Activated T-helper 2 cell treated with anti-CD3 and anti-CD28 coated beads, Interferon-gamma antibody, Interleukin-2, Interleukin-4, amounts not matched to agents 10 μg/mL and 5 μg/mL and 100 μg/mL, durations not matched to agents 14 hours and 24 hours and 36 hours (primary cell): ENCODE measurements at regions not wholly inside any gene's neighbourhood (a gene's known extent, or its start where the extent isn't known, plus 50 kb on each side); places are given as distances from the start of the nearest gene placed in this dataset.

ENCODE experiments used
- DNase-seq: peaks from one replicate; pipeline ENCODE4 v3.0.0; 2021; ENCODE audit warnings: low spot score
- H3K27ac Mint-ChIP-seq: one replicate; pipeline ENCODE4 v1.8.0; 2021; ENCODE audit warnings: mixed read lengths
- H3K27me3 Mint-ChIP-seq: one replicate; pipeline ENCODE4 v1.8.0; 2021; ENCODE audit warnings: low read depth, mixed read lengths
- H3K36me3 Mint-ChIP-seq: one replicate; pipeline ENCODE4 v1.8.0; 2021; ENCODE audit warnings: low read depth, mixed read lengths
- H3K4me1 Mint-ChIP-seq: one replicate; pipeline ENCODE4 v1.8.0; 2021; ENCODE audit warnings: low read depth, mixed read lengths
- H3K4me3 Mint-ChIP-seq: one replicate; pipeline ENCODE4 v1.8.0; 2021; ENCODE audit warnings: low read depth, mild to moderate bottlenecking, moderate library complexity, mixed read lengths
- H3K9me3 Mint-ChIP-seq: one replicate; pipeline ENCODE4 v1.8.0; 2021; ENCODE audit warnings: mixed read lengths
- intact Hi-C: fragments of 100-400 bp; cut with micrococcal nuclease; formaldehyde crosslinking; loops from one replicate; pipeline ENCODE4 v1.15.1; 2023

DNA sequence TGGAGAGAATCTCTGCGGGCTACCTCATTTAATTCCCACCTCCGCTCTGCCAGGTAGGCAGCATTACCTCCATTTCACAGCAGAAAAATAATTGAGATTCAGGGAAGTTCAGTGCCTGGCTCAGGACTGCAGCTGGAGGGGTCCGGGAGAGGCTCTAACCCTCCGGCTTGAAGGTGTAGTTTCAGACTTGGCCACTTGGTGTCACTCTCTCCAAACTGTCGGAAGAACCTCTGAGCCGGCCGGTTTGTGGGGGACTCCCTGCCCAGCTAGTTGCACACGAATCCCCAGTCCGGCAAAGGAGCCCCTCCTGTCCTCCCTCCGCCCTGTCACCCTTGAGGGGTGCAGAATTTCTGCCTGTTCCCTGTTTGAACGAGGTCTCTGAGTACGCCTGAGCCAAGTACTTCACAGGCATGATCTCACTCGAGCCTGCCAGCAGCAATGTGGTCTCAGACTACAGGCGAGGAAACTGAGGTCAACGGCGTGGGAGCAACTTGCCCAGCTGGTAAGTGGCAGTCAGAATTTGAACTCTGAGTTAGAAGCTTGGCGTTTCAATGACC, 144.7 kb upstream of the ZNF716 start:
- no peak overlapping the region for H3K27ac Mint-ChIP-seq
- no peak for DNase-seq
- peaks cover 3% of the 10 kb centered on the region for H3K36me3 Mint-ChIP-seq
- H3K4me3 Mint-ChIP-seq = no peak overlapping the region
- intact Hi-C loops = no loop called here
- no peaks in the 10 kb centered on the region for H3K4me1 Mint-ChIP-seq
- peaks cover 54% of the 10 kb centered on the region for H3K9me3 Mint-ChIP-seq
- H3K27me3 Mint-ChIP-seq = no peaks in the 10 kb centered on the region

DNA sequence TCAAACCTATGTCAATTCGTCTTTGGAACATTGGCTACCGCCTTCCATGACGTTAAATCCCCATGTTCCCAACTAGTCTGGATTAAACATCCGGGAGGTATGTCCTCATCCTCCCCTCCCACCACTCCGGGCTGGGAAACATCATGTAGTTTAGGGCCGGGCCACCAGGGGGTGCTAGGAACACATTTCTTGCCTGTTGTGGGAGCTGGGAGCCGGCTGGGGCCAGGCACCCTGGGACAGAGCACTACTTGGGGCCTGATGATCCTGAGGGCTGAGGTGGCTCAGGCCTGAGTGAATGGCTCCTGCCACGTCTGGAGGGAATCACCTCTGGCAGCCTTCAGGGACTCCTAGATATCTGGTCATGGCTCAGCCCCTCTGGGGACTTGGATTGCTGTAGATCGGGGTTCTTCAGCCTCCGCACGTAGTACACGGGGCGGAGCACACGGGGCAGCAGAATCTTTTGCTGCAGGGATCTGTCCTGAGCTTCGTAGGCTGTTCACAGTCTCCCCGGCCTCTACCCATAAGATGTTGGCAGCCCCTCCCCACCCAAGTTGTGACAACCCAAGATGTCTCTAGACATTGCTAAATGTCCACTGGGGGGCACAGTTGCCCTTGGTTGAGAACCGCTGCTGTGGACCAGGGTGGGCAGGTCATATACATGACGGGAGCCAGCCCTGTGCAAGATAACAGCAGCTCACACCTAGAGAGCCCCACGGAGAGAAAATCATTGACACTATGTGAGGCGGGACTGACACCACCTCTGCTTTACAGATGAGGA, 141.2 kb upstream of the ZNF716 start:
- Mint-ChIP-seq H3K9me3 (peaks cover 66% of the 10 kb centered on the region), H3K4me3 (no peak overlapping the region), H3K4me1 (no peaks in the 10 kb centered on the region), H3K27me3 (no peaks in the 10 kb centered on the region), H3K27ac (no peak overlapping the region), H3K36me3 (peaks cover 3% of the 10 kb centered on the region)
- intact Hi-C loops = no loop called here
- DNase-seq = no peak

DNA sequence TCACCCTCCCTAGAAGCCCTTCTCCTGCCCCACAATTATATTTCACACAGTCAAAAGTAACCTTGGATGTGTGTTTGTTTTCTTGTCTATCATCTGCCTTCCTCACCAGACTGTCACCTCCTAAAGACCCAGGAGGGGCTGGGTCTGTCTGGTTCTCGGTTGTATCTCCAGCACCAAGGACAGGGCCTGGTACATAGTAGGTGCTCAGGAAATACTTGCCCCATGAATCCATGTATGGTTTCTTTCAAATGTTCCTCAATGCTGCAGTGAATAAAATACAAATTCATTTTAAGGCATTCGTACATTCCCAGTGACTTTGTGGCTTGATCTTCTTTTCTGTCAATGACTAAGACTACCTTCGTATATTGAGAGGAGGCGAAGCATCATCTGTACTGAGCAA, 122.9 kb upstream of the ZNF716 start:
- no peak overlapping the region for H3K27ac Mint-ChIP-seq
- no peaks in the 10 kb centered on the region for H3K4me1 Mint-ChIP-seq
- intact Hi-C loops = no loop called here
- no peak overlapping the region for H3K4me3 Mint-ChIP-seq
- no peaks in the 10 kb centered on the region for H3K36me3 Mint-ChIP-seq
- DNase-seq = no peak
- H3K27me3 Mint-ChIP-seq = no peaks in the 10 kb centered on the region
- H3K9me3 Mint-ChIP-seq = peaks cover 71% of the 10 kb centered on the region

DNA sequence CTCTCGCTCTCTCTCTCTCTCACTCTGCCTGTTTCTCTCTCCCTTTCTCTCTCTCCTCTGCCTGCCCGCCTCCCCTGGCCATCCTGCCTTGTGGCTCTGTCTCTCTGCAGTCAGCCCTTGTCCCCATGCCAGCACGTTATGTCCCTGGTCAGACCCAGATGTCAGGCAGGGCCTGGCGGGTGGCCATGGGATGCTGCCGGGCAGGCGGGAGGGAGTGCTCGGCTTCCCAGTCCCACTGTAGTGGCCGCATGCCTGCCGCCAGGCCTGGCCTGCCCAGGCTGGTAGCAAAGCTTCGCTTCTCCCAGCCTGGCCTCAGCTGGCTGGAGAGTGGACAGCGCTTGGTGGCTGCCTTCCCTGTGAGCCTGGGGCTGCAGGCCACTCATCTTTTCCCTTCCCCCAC, 121.5 kb upstream of the ZNF716 start:
- no peak overlapping the region for H3K27ac Mint-ChIP-seq
- DNase-seq = no peak
- no peaks in the 10 kb centered on the region for H3K36me3 Mint-ChIP-seq
- H3K9me3 Mint-ChIP-seq = peaks cover 69% of the 10 kb centered on the region
- no peaks in the 10 kb centered on the region for H3K27me3 Mint-ChIP-seq
- H3K4me1 Mint-ChIP-seq = no peaks in the 10 kb centered on the region
- intact Hi-C loops = no loop called here
- no peak overlapping the region for H3K4me3 Mint-ChIP-seq

DNA sequence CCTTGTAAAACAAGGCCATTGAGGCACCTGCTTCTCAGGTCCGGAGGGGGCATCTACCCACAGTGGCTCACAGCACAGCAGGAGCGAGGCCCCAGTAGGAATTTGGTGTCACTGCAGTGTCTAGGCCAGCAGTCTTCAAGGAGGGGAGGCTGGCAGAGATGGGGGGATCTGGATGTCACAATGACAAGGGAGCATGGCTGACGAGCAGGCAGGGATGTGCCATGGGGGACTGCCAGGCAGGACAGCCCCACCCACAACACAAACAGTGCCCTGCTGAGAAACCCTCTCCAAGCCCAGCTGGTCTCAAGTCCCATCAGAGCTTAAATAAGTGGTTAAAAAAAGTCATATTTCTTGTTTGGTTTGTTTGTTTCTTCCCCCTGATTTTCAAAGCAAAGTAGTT, 121.0 kb upstream of the ZNF716 start:
- H3K4me1 Mint-ChIP-seq = no peaks in the 10 kb centered on the region
- no peak for DNase-seq
- peaks cover 72% of the 10 kb centered on the region for H3K9me3 Mint-ChIP-seq
- intact Hi-C loops = no loop called here
- H3K36me3 Mint-ChIP-seq = no peaks in the 10 kb centered on the region
- H3K4me3 Mint-ChIP-seq = no peak overlapping the region
- H3K27ac Mint-ChIP-seq = no peak overlapping the region
- no peaks in the 10 kb centered on the region for H3K27me3 Mint-ChIP-seq

DNA sequence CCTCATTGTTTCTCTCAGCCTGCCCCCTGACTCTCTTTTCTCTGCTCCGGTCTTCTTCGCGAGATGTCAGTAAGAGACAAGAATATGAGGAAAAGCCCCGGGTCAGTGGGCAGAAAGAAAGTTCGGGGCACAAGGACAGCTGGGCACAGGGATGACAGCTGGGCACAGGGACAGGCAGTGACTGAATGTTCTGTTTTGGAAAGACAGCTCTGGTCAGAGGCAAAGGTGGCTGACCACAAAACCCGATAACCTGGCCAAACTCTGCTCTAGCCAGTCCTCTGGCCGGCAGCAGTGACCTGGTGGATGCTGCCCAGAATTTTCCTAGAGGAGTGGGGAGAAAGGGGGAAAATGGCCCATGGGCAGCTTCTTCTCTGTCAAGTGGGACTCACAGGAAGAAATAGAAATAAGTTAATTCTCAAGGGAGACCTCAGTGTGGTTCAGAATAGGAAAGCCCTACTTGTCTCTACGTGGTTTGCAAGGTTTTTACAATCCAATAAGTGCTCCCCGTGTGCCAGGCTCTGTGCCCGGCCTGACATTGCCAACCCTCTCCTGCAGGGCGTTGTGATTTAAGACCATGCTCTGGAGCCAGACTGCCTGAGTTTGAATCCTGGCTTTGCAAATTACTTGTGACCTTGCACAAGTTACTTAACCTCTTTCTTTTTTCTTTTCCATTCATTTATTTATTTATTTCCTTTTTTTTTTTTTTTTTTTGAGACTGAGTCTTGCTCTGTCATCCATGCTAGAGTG, 110.6 kb upstream of the ZNF716 start:
- no peak for DNase-seq
- peaks cover 54% of the 10 kb centered on the region for H3K9me3 Mint-ChIP-seq

DNA sequence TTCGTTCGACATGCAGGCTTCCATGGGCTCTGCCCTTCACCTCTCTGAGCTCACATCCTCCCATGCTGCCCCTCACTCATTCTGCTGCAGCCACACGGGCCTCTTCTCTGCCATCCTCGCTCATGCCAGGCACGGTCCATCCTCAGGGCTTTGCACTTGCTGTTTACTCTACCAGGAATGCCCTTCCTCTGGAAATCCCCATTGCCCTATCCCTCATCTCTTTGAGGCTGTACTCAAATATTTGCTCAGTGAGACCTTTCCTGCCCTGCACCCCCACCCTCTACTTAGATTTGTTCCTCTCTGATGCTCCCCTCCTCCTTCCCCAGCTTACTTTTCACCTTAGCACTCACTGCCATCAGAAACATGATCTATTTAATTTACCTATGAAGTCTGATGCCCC, 107.0 kb upstream of the ZNF716 start:
- no peak for DNase-seq
- H3K36me3 Mint-ChIP-seq = no peaks in the 10 kb centered on the region
- H3K9me3 Mint-ChIP-seq = peaks cover 63% of the 10 kb centered on the region
- H3K27me3 Mint-ChIP-seq = no peaks in the 10 kb centered on the region
- no peaks in the 10 kb centered on the region for H3K4me1 Mint-ChIP-seq
- H3K4me3 Mint-ChIP-seq = no peak overlapping the region
- intact Hi-C loops = no loop called here
- no peak overlapping the region for H3K27ac Mint-ChIP-seq

More for the DNA sequence above, 110.6 kb upstream of the ZNF716 start:
- H3K27me3 Mint-ChIP-seq = no peaks in the 10 kb centered on the region
- H3K27ac Mint-ChIP-seq = no peak overlapping the region
- no peaks in the 10 kb centered on the region for H3K36me3 Mint-ChIP-seq
- intact Hi-C loops = no loop called here
- no peaks in the 10 kb centered on the region for H3K4me1 Mint-ChIP-seq
- no peak overlapping the region for H3K4me3 Mint-ChIP-seq

DNA sequence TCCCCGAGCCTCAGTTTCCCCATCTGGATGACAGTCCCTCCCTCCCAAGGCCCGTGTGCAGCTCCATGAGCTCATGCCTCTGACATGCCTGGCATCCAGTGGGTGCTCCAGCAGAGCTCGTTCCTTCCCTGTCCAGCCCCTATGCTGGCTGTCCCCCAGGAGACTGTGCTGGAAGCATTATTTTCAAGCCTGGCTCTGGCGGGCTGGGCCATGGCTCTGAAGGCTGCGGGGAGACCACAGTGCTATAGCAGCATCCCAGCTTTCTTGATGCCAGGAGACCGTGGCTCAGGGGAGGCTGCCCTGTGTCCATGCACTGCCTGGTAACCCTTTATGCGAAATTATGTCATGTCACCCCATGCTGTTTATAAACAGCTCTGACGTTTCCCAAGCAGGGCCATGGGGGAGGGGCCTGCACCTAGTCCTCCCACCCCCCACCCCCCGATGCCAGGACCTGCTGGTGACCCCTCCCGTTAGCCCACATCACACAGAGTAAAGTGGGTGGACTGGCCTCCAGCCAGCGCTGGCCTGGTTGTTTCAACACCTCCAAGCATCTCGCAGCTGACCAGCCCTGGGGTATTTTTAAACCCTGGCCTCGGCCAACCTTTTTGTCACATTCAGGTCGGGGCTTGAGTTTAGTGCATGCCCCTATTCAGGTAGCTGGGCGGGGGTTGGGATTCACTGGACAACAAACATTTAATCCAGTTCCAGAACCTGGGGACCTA, 105.9 kb upstream of the ZNF716 start:
- DNase-seq = no peak
- no peak overlapping the region for H3K4me3 Mint-ChIP-seq
- no peaks in the 10 kb centered on the region for H3K36me3 Mint-ChIP-seq
- intact Hi-C loops = no loop called here
- no peaks in the 10 kb centered on the region for H3K4me1 Mint-ChIP-seq
- peaks cover 55% of the 10 kb centered on the region for H3K9me3 Mint-ChIP-seq
- H3K27ac Mint-ChIP-seq = no peak overlapping the region
- H3K27me3 Mint-ChIP-seq = no peaks in the 10 kb centered on the region

DNA sequence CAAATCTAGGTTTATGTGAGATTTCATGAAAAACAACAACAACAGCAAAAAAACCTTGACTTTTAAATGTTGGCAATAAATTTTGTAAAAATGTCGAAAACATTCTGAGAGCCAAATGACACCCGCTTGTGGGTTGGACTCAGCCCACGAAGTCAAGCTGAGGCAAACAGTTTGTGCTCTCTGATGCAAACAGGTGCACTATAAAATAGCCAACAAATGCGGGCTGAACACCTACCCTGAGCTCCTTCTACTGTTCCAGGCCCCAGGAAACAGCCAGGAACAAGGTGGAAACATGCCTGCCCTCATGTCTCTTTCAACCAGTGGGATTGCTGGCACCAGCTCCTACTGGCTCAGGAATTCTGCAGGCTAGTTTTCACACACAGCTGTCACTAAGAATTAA, 105.0 kb upstream of the ZNF716 start:
- Mint-ChIP-seq H3K27me3 (no peaks in the 10 kb centered on the region), H3K4me1 (no peaks in the 10 kb centered on the region), H3K36me3 (no peaks in the 10 kb centered on the region), H3K9me3 (peaks cover 58% of the 10 kb centered on the region), H3K27ac (no peak overlapping the region), H3K4me3 (no peak overlapping the region)
- no peak for DNase-seq
- intact Hi-C loops = no loop called here

DNA sequence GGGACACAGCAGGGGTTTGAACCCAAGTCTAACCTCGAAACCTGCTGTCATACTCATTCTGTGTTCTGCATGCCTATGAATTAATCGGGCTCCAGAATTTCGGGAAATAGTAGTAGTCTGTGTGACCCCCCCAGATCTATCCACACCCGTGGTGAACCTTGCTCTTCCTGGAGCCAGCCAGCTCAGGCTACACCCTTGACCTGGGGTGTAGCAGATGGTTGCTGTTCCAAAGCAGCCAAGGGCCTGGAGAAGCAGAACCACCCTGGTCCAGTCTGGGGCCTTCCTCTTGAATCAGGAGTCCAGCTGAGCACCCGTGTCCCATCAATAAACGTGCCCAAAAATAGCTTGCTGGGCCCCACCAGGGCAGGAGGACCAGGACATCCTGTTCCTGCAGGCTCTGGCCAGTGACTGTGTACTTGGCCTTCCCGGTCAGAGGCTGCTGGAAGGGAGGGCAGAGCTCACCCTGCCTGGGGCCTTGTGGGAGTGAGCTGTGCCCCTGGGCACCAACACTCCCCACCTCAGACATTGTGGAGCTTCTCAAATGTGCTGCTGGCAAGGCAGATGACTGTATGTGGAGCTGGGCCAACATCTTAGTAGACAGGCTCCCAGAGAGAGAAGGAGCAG, 101.2 kb upstream of the ZNF716 start:
- DNase-seq = no peak
- Mint-ChIP-seq H3K4me3 (no peak overlapping the region), H3K9me3 (peaks cover 65% of the 10 kb centered on the region), H3K27ac (no peak overlapping the region), H3K27me3 (no peaks in the 10 kb centered on the region), H3K36me3 (no peaks in the 10 kb centered on the region), H3K4me1 (no peaks in the 10 kb centered on the region)
- intact Hi-C loops = no loop called here

DNA sequence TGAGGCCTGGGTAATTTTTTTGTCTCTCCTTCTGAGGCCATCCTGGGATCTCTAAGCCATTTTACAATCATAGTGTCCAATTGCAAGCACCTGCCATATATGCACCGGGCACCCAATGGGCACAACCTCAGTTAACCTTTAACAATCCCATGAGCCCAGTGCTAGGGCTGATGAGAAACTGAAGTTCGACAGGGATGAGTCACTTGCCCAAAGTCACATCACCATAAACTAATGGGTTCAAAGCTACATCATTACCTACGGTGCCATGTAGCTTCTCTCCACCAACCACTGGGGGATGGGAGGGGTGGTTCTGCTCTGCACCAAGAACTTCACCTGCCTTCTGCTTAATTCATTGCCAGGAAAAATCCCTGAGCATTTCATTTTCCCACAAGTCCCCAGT, 95.8 kb upstream of the ZNF716 start:
- Mint-ChIP-seq H3K27ac (no peak overlapping the region), H3K4me1 (no peaks in the 10 kb centered on the region), H3K36me3 (peaks cover 3% of the 10 kb centered on the region), H3K27me3 (no peaks in the 10 kb centered on the region), H3K4me3 (no peak overlapping the region), H3K9me3 (peaks cover 69% of the 10 kb centered on the region)
- intact Hi-C loops = no loop called here
- DNase-seq = no peak

DNA sequence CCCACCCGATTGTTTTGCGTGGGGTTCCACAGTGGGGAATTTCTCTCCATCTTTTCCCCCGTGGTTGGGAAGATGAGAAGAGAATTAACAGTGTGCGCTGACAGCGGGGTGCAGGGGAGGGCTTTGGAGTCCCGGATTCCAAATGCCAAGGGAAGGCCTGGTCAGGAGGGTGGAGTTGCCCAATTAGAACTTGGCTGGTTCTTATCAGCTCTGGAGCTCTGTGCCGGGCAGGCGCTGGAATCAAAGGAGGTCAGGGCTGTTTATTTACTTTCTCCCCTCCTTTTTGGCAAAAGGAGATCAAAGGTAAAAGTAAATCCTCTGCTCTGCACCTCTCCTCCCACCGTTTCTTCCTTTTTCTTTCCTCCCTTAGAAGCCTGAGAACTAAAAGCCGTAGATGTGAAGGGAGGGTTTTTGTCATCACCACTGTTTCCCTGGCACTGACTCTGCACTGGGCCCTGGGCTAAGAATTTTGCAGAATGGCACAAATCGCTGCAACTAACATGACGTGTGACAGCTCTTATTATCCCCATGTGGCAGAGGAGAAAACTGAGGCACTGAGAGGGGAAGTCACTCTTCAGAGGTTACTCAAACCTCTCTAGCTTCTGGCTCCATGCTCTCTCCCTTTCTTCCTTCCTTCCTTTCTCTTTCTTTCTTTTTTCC, 95.2 kb upstream of the ZNF716 start:
- H3K9me3 Mint-ChIP-seq = peaks cover 70% of the 10 kb centered on the region
- intact Hi-C loops = no loop called here
- H3K27ac Mint-ChIP-seq = no peak overlapping the region
- peaks cover 4% of the 10 kb centered on the region for H3K36me3 Mint-ChIP-seq
- no peak for DNase-seq
- no peaks in the 10 kb centered on the region for H3K27me3 Mint-ChIP-seq
- H3K4me3 Mint-ChIP-seq = no peak overlapping the region
- no peaks in the 10 kb centered on the region for H3K4me1 Mint-ChIP-seq
